Transverse colon (tissue), 4 donors: ENCODE measurements at regions not wholly inside any gene's neighbourhood (a gene's known extent, or its start where the extent isn't known, plus 50 kb on each side); places are given as distances from the start of the nearest gene placed in this dataset.

ENCODE experiments used
- DNase-seq: peaks from one replicate; pipeline ENCODE4 v3.0.0-alpha.2; 2019
- H3K27ac ChIP-seq, 4 donors: fragments of 200-600 bp; sonication (generic); 2 replicates each; pipeline ENCODE4 v1.5.1; 2016 to 2018; ENCODE audit warnings: inconsistent platforms in 4 of 4
- H3K27me3 ChIP-seq: fragments of 200-600 bp; sonication (generic); 2 replicates; pipeline ENCODE4 v1.5.1; 2017; ENCODE audit warnings: inconsistent platforms
- H3K36me3 ChIP-seq, 4 donors: fragments of 200-600 bp; sonication (generic); 2 replicates each; pipeline ENCODE4 v1.5.1; 2017 to 2019; ENCODE audit warnings: inconsistent platforms in 4 of 4
- H3K4me1 ChIP-seq, 4 donors: fragments of 200-600 bp; sonication (generic); 2 replicates each; pipeline ENCODE4 v1.5.1; 2017 to 2020; ENCODE audit warnings: inconsistent platforms in 4 of 4
- H3K4me3 ChIP-seq, 4 donors: fragments of 200-600 bp; sonication (generic); 1 replicate in 1 of 4; 2 replicates in 3 of 4; pipeline versions ENCODE4 v1.5.1 to v1.6.1; 2017 to 2019; ENCODE audit warnings: inconsistent platforms in 4 of 4
- H3K9me3 ChIP-seq, 2 donors: fragments of 200-600 bp; sonication (generic); 2 replicates each; pipeline ENCODE4 v1.5.1; 2017 to 2019; ENCODE audit warnings: inconsistent platforms in 2 of 2
- EP300 ChIP-seq: sonication (generic); formaldehyde crosslinking; IDR thresholded peaks from one replicate; pipeline ENCODE4 v1.6.1; 2017; ENCODE audit warnings: antibody characterized with exemption, low read depth
- POLR2A ChIP-seq: fragments of 450-650 bp; IDR thresholded peaks from one replicate; pipeline ENCODE4 v1.6.1; 2016; ENCODE audit warnings: antibody characterized with exemption, mild to moderate bottlenecking, moderate library complexity
- POLR2AphosphoS5 ChIP-seq, 3 donors: sonication (generic); formaldehyde crosslinking; IDR thresholded peaks; one replicate each; pipeline ENCODE4 v1.6.1; 2016; ENCODE audit warnings: antibody characterized with exemption in 3 of 3
- WGBS, 2 donors: methylation state at CpG; one replicate each; pipeline ENCODE4 v1.1.5; 2018; ENCODE audit warnings: low coverage in 1 of 2; 5-methylcytosine and 5-hydroxymethylcytosine counted together
- in situ Hi-C, 4 donors: fragments of 200-750 bp; cut with MboI; loops; one replicate each; pipeline versions ENCODE4 v1.15.0 to v1.15.1; 2017; ENCODE audit warnings: low sequenced_read_pairs in 3 of 4, low pct_ligation_motif_present in 1 of 4, low pct_unique_long_range_greater_than_20kb in 1 of 4
- intact Hi-C: fragments of 100-400 bp; cut with DNase I; formaldehyde crosslinking; loops from one replicate; pipeline ENCODE4 v1.15.1; 2023; ENCODE audit warnings: low total_unique reads
- TF ChIP-seq, protein P1 (sequence below), 5 experiments: fragments of 200-600 bp in 3 of 5; fragments of 450-650 bp in 2 of 5; sonication (generic) in 3 of 5; IDR thresholded peaks; 1 replicate in 2 of 5; 2 replicates in 3 of 5; pipeline ENCODE4 v1.5.1; 2016 to 2017; ENCODE audit warnings: antibody characterized with exemption in 5 of 5, inconsistent platforms in 3 of 5, mild to moderate bottlenecking in 2 of 5, moderate library complexity in 1 of 5

DNA sequence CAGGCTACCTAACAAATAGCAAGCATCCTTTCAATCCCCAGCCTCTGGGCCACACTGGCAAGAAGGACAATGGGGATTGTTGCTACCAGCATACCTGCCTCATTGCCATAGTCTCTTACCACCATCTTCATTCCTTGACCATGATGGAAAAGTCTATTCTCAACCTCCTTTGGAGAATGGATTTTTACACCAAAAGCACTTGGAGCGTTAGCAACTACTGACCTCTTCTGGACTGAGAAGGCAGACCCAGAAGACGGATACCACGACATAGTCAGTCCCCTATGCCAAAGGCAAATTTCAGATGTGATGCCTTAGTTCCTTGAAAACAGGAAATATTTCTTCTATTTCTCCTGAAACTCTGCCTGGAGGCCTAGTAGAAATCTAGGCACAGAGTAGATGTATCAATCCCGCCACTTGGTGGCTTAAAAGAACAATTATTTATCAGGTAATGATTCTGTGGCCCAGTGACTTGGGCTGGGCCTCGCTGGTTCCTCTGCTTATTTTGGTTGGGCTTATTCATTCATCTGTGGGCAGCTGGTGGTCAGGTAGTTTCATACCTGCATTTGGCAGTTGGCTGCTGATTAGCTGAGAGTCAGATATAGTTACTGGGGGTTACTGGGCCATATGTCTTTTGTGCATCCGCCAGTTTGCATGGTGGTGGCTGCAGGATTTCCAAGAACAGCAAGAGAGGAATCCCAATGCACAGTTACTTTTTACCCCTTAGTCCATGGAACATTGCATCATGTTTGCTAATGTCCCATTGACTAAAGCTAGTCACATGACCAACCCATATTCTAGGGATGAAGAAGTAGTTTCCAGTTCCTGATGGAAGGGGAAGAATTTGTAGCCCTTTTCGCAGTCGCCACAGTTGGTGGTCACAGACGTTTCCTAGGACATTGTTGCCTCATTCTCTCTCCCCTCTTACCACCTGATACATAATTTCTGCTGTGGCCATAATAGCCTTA lies 75.2 kb downstream of the DHCR7 start:
- Histone ChIP-seq H3K4me3 (no peak overlapping the region), H3K36me3 (no peaks in the 10 kb centered on the region), H3K9me3 (no peaks in the 10 kb centered on the region), H3K4me1 (no peaks in the 10 kb centered on the region), H3K27me3 (no peaks in the 10 kb centered on the region), H3K27ac (no peak overlapping the region)
- in situ Hi-C loops, result no loop called here
- 75% methylated on average over 9 of the region's 9 CpGs; no CpG with 5 or more reads in 1 of the 2 donors for WGBS, 2 donors
- intact Hi-C loops, result no loop called here
- DNase-seq, result no peak
- TF ChIP-seq EP300, result no peak
- TF ChIP-seq, protein P1, sequence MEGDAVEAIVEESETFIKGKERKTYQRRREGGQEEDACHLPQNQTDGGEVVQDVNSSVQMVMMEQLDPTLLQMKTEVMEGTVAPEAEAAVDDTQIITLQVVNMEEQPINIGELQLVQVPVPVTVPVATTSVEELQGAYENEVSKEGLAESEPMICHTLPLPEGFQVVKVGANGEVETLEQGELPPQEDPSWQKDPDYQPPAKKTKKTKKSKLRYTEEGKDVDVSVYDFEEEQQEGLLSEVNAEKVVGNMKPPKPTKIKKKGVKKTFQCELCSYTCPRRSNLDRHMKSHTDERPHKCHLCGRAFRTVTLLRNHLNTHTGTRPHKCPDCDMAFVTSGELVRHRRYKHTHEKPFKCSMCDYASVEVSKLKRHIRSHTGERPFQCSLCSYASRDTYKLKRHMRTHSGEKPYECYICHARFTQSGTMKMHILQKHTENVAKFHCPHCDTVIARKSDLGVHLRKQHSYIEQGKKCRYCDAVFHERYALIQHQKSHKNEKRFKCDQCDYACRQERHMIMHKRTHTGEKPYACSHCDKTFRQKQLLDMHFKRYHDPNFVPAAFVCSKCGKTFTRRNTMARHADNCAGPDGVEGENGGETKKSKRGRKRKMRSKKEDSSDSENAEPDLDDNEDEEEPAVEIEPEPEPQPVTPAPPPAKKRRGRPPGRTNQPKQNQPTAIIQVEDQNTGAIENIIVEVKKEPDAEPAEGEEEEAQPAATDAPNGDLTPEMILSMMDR (IDR thresholded peaks at IDR 0.05), result no peak
- no peak for TF ChIP-seq POLR2A
- no peak for TF ChIP-seq POLR2AphosphoS5 (IDR thresholded peaks at IDR 0.05)

DNA sequence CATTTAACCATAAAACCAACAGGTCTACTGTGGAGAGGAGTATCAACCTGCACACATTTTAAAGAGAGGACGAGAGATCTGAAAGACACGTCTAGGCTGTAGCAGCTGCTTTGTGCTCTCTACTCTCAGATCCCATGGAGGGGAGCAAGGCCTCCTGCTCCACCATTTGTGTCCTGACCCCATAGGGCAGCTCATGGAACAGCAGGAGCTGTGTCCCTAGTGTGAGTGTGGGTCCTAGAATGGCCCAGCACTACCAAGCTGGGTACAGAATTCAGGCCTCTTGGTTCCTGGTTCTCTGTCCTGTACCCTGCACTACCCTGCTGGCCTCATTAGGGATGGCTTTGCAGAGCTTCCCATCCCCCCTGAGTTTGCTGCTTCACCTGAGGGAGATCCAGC lies 76.5 kb downstream of the DHCR7 start:
- WGBS, 2 donors, result 85 to 100% methylated on average over 1 to 2 of the region's 2 CpGs
- no peaks in the 10 kb centered on the region for H3K36me3 ChIP-seq
- H3K4me1 ChIP-seq, result no peaks in the 10 kb centered on the region
- no peaks in the 10 kb centered on the region for H3K9me3 ChIP-seq
- intact Hi-C loops (no loop called here), in situ Hi-C loops (no loop called here)
- H3K27me3 ChIP-seq, result no peaks in the 10 kb centered on the region
- H3K4me3 ChIP-seq, result no peak overlapping the region
- no peak overlapping the region for H3K27ac ChIP-seq
- TF ChIP-seq POLR2AphosphoS5 (IDR thresholded peaks at IDR 0.05) (no peak), EP300 (no peak), POLR2A (no peak)
- TF ChIP-seq, protein P1 (IDR thresholded peaks at IDR 0.05), result no peak
- no peak for DNase-seq

- 82 to 95% methylated on average over 4 to 21 of the region's 21 CpGs for WGBS, 2 donors
- TF ChIP-seq, protein P1 (IDR thresholded peaks at IDR 0.05), result no peak
- TF ChIP-seq POLR2AphosphoS5 (IDR thresholded peaks at IDR 0.05) (no peak), POLR2A (no peak), EP300 (no peak)
- no peak overlapping the region for H3K27ac ChIP-seq
- H3K4me3 ChIP-seq, result no peak overlapping the region
- DNase-seq, result no peak
- intact Hi-C loops, result no loop called here
- no peaks in the 10 kb centered on the region for H3K36me3 ChIP-seq
- no peaks in the 10 kb centered on the region for H3K27me3 ChIP-seq
- in situ Hi-C loops, result no loop called here
- no peaks in the 10 kb centered on the region for H3K9me3 ChIP-seq
- H3K4me1 ChIP-seq, result no peaks in the 10 kb centered on the region
These were observed 77.1 kb downstream of the DHCR7 start for GRCh38 chr11:71370895-71371673.

GRCh38 chr11:71370020-71370747 lies 78.0 kb downstream of the DHCR7 start:
- TF ChIP-seq, protein P1 (IDR thresholded peaks at IDR 0.05), result no peak
- WGBS, 2 donors, result 96% methylated on average over 6 of the region's 6 CpGs; no CpG with 5 or more reads in 1 of the 2 donors
- in situ Hi-C loops, result no loop called here

More at GRCh38 chr11:71370020-71370747, 78.0 kb downstream of the DHCR7 start:
- Histone ChIP-seq H3K36me3 (no peaks in the 10 kb centered on the region), H3K4me1 (no peaks in the 10 kb centered on the region), H3K4me3 (no peak overlapping the region), H3K9me3 (no peaks in the 10 kb centered on the region), H3K27me3 (no peaks in the 10 kb centered on the region), H3K27ac (no peak overlapping the region)
- intact Hi-C loops, result no loop called here
- no peak for DNase-seq
